RWPE2 (cell line): ENCODE measurements at regions not wholly inside any gene's neighbourhood (a gene's known extent, or its start where the extent isn't known, plus 50 kb on each side); places are given as distances from the start of the nearest gene placed in this dataset.
"Not testable (repeated sequence)": the region's sequence is repeated elsewhere in the genome, so short reads cannot be mapped to it uniquely, and the experiment has no call there.

ENCODE experiments used
- ATAC-seq: fragments of 200-7000 bp; cut with Tn5 transposase; 3 replicates; pipeline ENCODE4 v1.9.1; 2021; ENCODE audit warnings: low read depth
- DNase-seq: peaks from one replicate; pipeline ENCODE4 v3.0.0-alpha.2; 2020; ENCODE audit warnings: low spot score
- H3K27ac ChIP-seq: fragments of 450-650 bp; 2 replicates; pipeline ENCODE4 v1.5.1; 2017; ENCODE audit warnings: mild to moderate bottlenecking; ENCODE audit not compliant: poor library complexity, severe bottlenecking
- H3K27me3 ChIP-seq: fragments of 250-450 bp; sonication (Bioruptor Pico); 2 replicates; pipeline ENCODE4 v1.5.1; 2021; ENCODE audit warnings: mild to moderate bottlenecking, moderate library complexity; ENCODE audit not compliant: insufficient read depth, poor library complexity, severe bottlenecking
- H3K36me3 ChIP-seq: fragments of 250-450 bp; sonication (Bioruptor Pico); 2 replicates; pipeline ENCODE4 v1.5.1; 2020; ENCODE audit warnings: low read depth, mild to moderate bottlenecking, moderate library complexity
- H3K4me1 ChIP-seq: fragments of 250-450 bp; sonication (Bioruptor Pico); 2 replicates; pipeline ENCODE4 v1.5.1; 2021; ENCODE audit warnings: mild to moderate bottlenecking, moderate library complexity; ENCODE audit not compliant: insufficient read depth, poor library complexity, severe bottlenecking
- H3K4me3 ChIP-seq: fragments of 250-450 bp; sonication (Bioruptor Pico); 2 replicates; pipeline ENCODE4 v1.5.1; 2021; ENCODE audit warnings: mild to moderate bottlenecking, moderate library complexity; ENCODE audit not compliant: severe bottlenecking
- H3K9me3 ChIP-seq: fragments of 250-450 bp; sonication (Bioruptor Pico); 2 replicates; pipeline ENCODE4 v1.5.1; 2021; ENCODE audit warnings: mild to moderate bottlenecking, moderate library complexity; ENCODE audit not compliant: severe bottlenecking
- CTCF ChIP-seq: fragments of 450-650 bp; IDR thresholded peaks from one replicate; pipeline ENCODE4 v1.5.1; 2017; ENCODE audit warnings: mild to moderate bottlenecking, moderate library complexity; ENCODE audit not compliant: poor library complexity, severe bottlenecking

DNA sequence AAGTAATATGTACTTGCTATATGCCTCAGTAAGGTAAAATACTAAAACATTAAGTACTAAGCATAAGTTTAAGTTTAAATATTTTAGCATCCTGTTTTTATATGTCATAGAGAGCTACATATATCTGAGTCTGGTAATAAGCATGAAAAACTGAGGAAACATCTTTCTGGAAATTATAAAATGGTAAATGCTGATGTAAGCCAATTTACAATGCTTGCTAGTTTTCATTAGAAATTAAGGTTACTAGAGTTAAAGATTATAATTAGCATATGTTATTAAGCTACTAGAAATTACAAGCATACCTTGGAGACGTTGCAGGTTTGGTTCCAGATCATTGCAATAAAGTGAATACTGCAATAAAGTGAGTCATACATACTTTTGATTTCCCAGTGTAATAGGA, 477.0 kb upstream of the LRRC7 start:
- no peak for DNase-seq
- Histone ChIP-seq H3K9me3 (no peaks in the 10 kb centered on the region), H3K27ac (no peak overlapping the region), H3K27me3 (no peaks in the 10 kb centered on the region), H3K36me3 (no peaks in the 10 kb centered on the region), H3K4me1 (no peaks in the 10 kb centered on the region), H3K4me3 (no peak overlapping the region)
- TF ChIP-seq CTCF = no peak
- no peak for ATAC-seq

DNA sequence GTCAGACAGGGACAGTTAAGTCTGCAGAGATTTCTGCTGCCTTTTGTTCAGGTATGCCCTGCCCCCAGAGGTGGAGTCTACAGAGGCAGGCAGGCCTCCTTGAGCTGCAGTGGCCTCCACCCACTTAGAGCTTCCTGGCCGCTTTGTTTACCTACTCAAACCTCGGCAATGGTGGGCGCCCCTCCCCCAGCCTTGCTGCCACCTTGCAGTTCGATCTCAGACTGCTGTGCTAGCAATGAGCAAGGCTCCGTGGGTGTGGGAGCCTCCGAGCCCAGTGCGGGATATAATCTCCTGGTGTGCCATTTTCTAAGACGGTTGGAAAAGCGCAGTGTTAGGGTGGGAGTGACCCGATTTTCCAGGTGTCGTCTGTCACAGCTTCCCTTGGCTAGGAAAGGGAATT, 465.7 kb upstream of the LRRC7 start:
- H3K27me3 ChIP-seq, H3K4me3 ChIP-seq, ATAC-seq, H3K4me1 ChIP-seq, H3K27ac ChIP-seq, H3K36me3 ChIP-seq, H3K9me3 ChIP-seq, DNase-seq: not testable (repeated sequence)

DNA sequence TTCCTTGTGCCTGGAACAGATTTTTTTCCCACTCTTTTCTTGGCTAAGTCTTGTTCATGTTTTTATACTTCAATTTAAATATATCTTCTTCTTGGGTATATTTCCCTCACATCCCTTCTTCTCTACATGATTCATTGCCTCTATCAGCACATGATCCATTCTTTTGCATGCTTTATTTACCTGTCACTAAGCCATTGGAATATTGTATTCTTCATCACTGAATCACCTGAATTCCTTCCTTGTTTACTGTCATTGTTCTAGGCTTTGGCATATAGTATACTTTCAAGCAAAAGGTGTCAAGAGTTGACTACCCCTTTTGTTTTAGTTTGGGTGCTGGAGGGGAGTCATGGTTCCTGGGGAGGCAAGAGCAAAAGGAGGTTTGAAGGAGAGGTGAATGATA, 464.5 kb upstream of the LRRC7 start:
- Histone ChIP-seq H3K9me3 (no peaks in the 10 kb centered on the region), H3K27me3 (no peaks in the 10 kb centered on the region), H3K36me3 (no peaks in the 10 kb centered on the region), H3K27ac (no peak overlapping the region), H3K4me3 (no peak overlapping the region), H3K4me1 (no peaks in the 10 kb centered on the region)
- no peak for ATAC-seq
- TF ChIP-seq CTCF = no peak
- no peak for DNase-seq

- H3K27me3 ChIP-seq = no peaks in the 10 kb centered on the region
- ATAC-seq = no peak
- DNase-seq = no peak
- H3K27ac ChIP-seq = no peak overlapping the region
- H3K4me1 ChIP-seq = no peaks in the 10 kb centered on the region
- H3K36me3 ChIP-seq = no peaks in the 10 kb centered on the region
- H3K4me3 ChIP-seq = no peak overlapping the region
- no peaks in the 10 kb centered on the region for H3K9me3 ChIP-seq
- no peak for TF ChIP-seq CTCF
Measured at GRCh38 chr1:69103705-69104385, 463.9 kb upstream of the LRRC7 start.

- TF ChIP-seq CTCF = no peak
- Histone ChIP-seq H3K4me3 (no peak overlapping the region), H3K27ac (no peak overlapping the region), H3K36me3 (no peaks in the 10 kb centered on the region), H3K27me3 (no peaks in the 10 kb centered on the region), H3K9me3 (no peaks in the 10 kb centered on the region), H3K4me1 (peaks cover 3% of the 10 kb centered on the region)
- ATAC-seq (no peak), DNase-seq (no peak)
Measured at GRCh38 chr1:69104894-69105293, 462.8 kb upstream of the LRRC7 start.
